Ishikawa (cell line): ENCODE measurements at regions not wholly inside any gene's neighbourhood (a gene's known extent, or its start where the extent isn't known, plus 50 kb on each side); places are given as distances from the start of the nearest gene placed in this dataset.

ENCODE experiments used
- CEBPB ChIP-seq: IDR thresholded peaks from 2 replicates; pipeline ENCODE4 v1.6.1; 2012
- CREB1 ChIP-seq: IDR thresholded peaks from 2 replicates; pipeline ENCODE4 v1.6.1; 2012; ENCODE audit warnings: low read depth
- EGR1 ChIP-seq: IDR thresholded peaks from 2 replicates; pipeline ENCODE4 v1.6.1; 2012
- EP300 ChIP-seq: IDR thresholded peaks from 2 replicates; pipeline ENCODE4 v1.6.1; 2012; ENCODE audit warnings: borderline replicate concordance
- FOXM1 ChIP-seq: IDR thresholded peaks from 2 replicates; pipeline ENCODE4 v1.6.1; 2012; ENCODE audit warnings: low read depth, borderline replicate concordance
- MAX ChIP-seq: IDR thresholded peaks from 2 replicates; pipeline ENCODE4 v1.6.1; 2012
- NFIC ChIP-seq: IDR thresholded peaks from 2 replicates; pipeline ENCODE4 v1.6.1; 2012
- RAD21 ChIP-seq: IDR thresholded peaks from 2 replicates; pipeline ENCODE4 v1.6.1; 2012; ENCODE audit warnings: low read depth
- REST ChIP-seq: IDR thresholded peaks from 2 replicates; pipeline ENCODE4 v1.6.1; 2012; ENCODE audit warnings: low read depth, mild to moderate bottlenecking
- TAF1 ChIP-seq: IDR thresholded peaks from 2 replicates; pipeline ENCODE4 v1.6.1; 2012; ENCODE audit warnings: low read depth, mild to moderate bottlenecking
- TCF12 ChIP-seq: IDR thresholded peaks from 2 replicates; pipeline ENCODE4 v1.6.1; 2012; ENCODE audit warnings: low read depth
- TEAD4 ChIP-seq: IDR thresholded peaks from 2 replicates; pipeline ENCODE4 v1.6.1; 2012
- USF1 ChIP-seq: IDR thresholded peaks from 2 replicates; pipeline ENCODE4 v1.6.1; 2012
- YY1 ChIP-seq: IDR thresholded peaks from 2 replicates; pipeline ENCODE4 v1.6.1; 2012; ENCODE audit warnings: low read depth
- ZBTB7A ChIP-seq: IDR thresholded peaks from 2 replicates; pipeline ENCODE4 v1.6.1; 2012; ENCODE audit warnings: low read depth

GRCh38 chr5:98099448-98100105 lies 673.9 kb upstream of the RGMB start:
- TF ChIP-seq USF1 (no peak), CREB1 (no peak), TAF1 (no peak), TCF12 (no peak), MAX (no peak), REST (no peak), EP300 (no peak), YY1 (no peak), CEBPB (no peak), ZBTB7A (no peak)

GRCh38 chr5:98101131-98101530 lies 672.3 kb upstream of the RGMB start:
- TF ChIP-seq RAD21: no peak
- no peak for TF ChIP-seq ZBTB7A

GRCh38 chr5:98102936-98103335 lies 670.5 kb upstream of the RGMB start:
- TF ChIP-seq REST: no peak
- TF ChIP-seq EP300: no peak
- TF ChIP-seq USF1: no peak
- TF ChIP-seq FOXM1: no peak
- TF ChIP-seq ZBTB7A: no peak
- no peak for TF ChIP-seq CREB1
- no peak for TF ChIP-seq CEBPB
- no peak for TF ChIP-seq EGR1
- TF ChIP-seq TAF1: no peak
- TF ChIP-seq TCF12: no peak

- TF ChIP-seq RAD21 (no peak), CEBPB (no peak), NFIC (no peak), TEAD4 (no peak), REST (no peak), ZBTB7A (no peak), EP300 (no peak), CREB1 (no peak), MAX (no peak), FOXM1 (no peak), USF1 (no peak)
These were observed 669.7 kb upstream of the RGMB start for GRCh38 chr5:98103807-98104206.
